HG02678 (cell line): ENCODE measurements at regions not wholly inside any gene's neighbourhood (a gene's known extent, or its start where the extent isn't known, plus 50 kb on each side); places are given as distances from the start of the nearest gene placed in this dataset.

Experiments used
- ATAC-seq: cut with Tn5 transposase; IDR thresholded peaks from one replicate; pipeline ENCODE4 v1.9.1; 2021; ENCODE audit warnings: mild to moderate bottlenecking, moderate library complexity; ENCODE audit not compliant: unreplicated experiment

GRCh38 chr4:168028970-168029597, 63.3 kb upstream of the ANXA10 start:
- no peak for ATAC-seq

- no peak for ATAC-seq
Observed at GRCh38 chr4:168037676-168038075, 54.7 kb upstream of the ANXA10 start.

- ATAC-seq = no peak
Observed at GRCh38 chr4:168039593-168039992, 52.7 kb upstream of the ANXA10 start.
